ENCODE measurements at regions not wholly inside any gene's neighbourhood (a gene's known extent, or its start where the extent isn't known, plus 50 kb on each side); places are given as distances from the start of the nearest gene placed in this dataset.

DNA sequence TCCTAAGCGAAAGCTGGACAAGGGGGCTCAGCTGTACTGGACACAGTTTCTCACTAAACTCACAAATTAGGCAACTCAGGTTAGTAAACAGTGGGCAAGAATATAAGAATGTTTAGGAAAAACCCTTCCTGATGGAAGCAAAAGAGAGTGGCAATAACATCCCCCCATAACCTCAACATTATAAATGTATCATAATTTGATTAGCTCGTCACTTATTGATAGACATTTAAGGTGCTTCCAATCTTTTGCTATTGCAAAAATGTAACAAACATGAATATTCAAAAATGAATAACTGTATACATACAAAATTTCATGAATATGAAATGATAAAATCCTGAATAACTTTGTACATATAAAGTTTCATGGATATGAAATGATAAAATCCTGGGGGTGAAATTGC, 415.7 kb downstream of the EPM2A start:
- WGBS, 2 experiments (ENCODE audit: extremely low coverage in 1 of 2, insufficient coverage in 1 of 2, insufficient read length in 1 of 2, insufficient replicate concordance in 2 of 2, low coverage in 1 of 2, low lambda C conversion rate in 2 of 2, missing lambda C conversion rate in 1 of 2): 93% methylated on average over 2 of the region's 2 CpGs; no CpG with 5 or more reads in 1 of the 2 experiments
- Histone ChIP-seq H3K36me3 (ENCODE audit: control insufficient read depth in 2 of 4, insufficient read depth in 4 of 4, low read length in 3 of 4) (no peaks in the 10 kb centered on the region), H3K18ac (ENCODE audit: extremely low read depth, low read length) (no peak overlapping the region), H3K27me3 (replicated peaks in 1 of 4; ENCODE audit: control insufficient read depth in 3 of 4, extremely low read depth in 1 of 4, insufficient read depth in 3 of 4, low read length in 3 of 4) (no peaks in the 10 kb centered on the region), H3K9me3 (ENCODE audit: insufficient read depth in 2 of 2, low read depth in 1 of 2, low read length in 1 of 2) (no peaks in the 10 kb centered on the region), H2BK20ac (ENCODE audit: low read length) (no peak overlapping the region), H3K4ac (replicated peaks; ENCODE audit: insufficient read length, low read depth, low read length) (no peak overlapping the region), H4K20me1 (replicated peaks in 1 of 2; ENCODE audit: control insufficient read depth in 1 of 2, insufficient read depth in 2 of 2, low read length in 2 of 2) (no peaks in the 10 kb centered on the region), H3K23ac (ENCODE audit: insufficient read length) (no peak overlapping the region), H3K14ac (ENCODE audit: insufficient read length) (no peak overlapping the region), H3K4me1 (replicated peaks in 1 of 4; ENCODE audit: control insufficient read depth in 3 of 4, insufficient read depth in 4 of 4, low read length in 3 of 4) (no peaks in the 10 kb centered on the region), H4K8ac (ENCODE audit: extremely low read depth, insufficient read depth, low read length) (no peak overlapping the region), H2AFZ (ENCODE audit: low read length) (no peak overlapping the region), H3K9ac (replicated peaks in 1 of 4; ENCODE audit: extremely low read depth in 1 of 4, low read depth in 3 of 4, low read length in 3 of 4) (no peak overlapping the region), H3K4me2 (ENCODE audit: insufficient read depth in 1 of 2, low read depth in 2 of 2, low read length in 2 of 2) (no peak overlapping the region), H2AK5ac (ENCODE audit: low read depth, low read length) (no peak overlapping the region), H4K91ac (replicated peaks; ENCODE audit: insufficient read length, low read length) (no peak overlapping the region), H3K56ac (replicated peaks; ENCODE audit: insufficient read length, low read depth, low read length) (no peak overlapping the region), H2BK5ac (ENCODE audit: low read depth, low read length) (no peak overlapping the region), H3K79me2 (ENCODE audit: control insufficient read depth in 1 of 2, insufficient read depth in 2 of 2, low read length in 2 of 2) (no peaks in the 10 kb centered on the region), H2BK120ac (replicated peaks; ENCODE audit: low read depth, low read length) (no peak overlapping the region), H3K27ac (ENCODE audit: low read depth, low read length) (no peak overlapping the region), H4K5ac (ENCODE audit: insufficient read length, low read depth, low read length) (no peak overlapping the region), H2BK12ac (ENCODE audit: low read depth, low read length) (no peak overlapping the region), H3K79me1 (ENCODE audit: low read depth, low read length) (no peaks in the 10 kb centered on the region), H3K23me2 (ENCODE audit: low read depth, low read length) (no peaks in the 10 kb centered on the region), H3K4me3 (ENCODE audit: extremely low read depth in 1 of 4, insufficient read depth in 2 of 4, low read depth in 3 of 4, low read length in 4 of 4) (no peak overlapping the region), H2BK15ac (ENCODE audit: low read length) (no peak overlapping the region)
- ChIA-PET CTCF (ENCODE audit: partially characterized antibody) (interaction anchor here (1.0 kb wide), 2 partner anchors 9 to 13 kb away, joined by 3 to 4 read pairs; no protein-coding TSS in a partner anchor), POLR2A (ENCODE audit: partially characterized antibody) (no interaction called here)
- no peak for FAIRE-seq
- DNase-seq (ENCODE audit: low read depth in 1 of 2, low spot score in 2 of 2): no peak
- no peak for TF ChIP-seq CBX5 (IDR thresholded peaks at IDR 0.05; ENCODE audit: low read depth, low read length)

Measured in H1 (cell line).